ENCODE measurements at regions not wholly inside any gene's neighbourhood (a gene's known extent, or its start where the extent isn't known, plus 50 kb on each side); places are given as distances from the start of the nearest gene placed in this dataset.

GRCh38 chr11:92324890-92325289 is 100.3 kb downstream of the FAT3 start:
- no peak for DNase-seq

GRCh38 chr11:92325416-92325815 is 100.8 kb downstream of the FAT3 start:
- DNase-seq, result no peak

GRCh38 chr11:92329137-92329536 is 104.5 kb downstream of the FAT3 start:
- DNase-seq, result no peak

GRCh38 chr11:92329646-92330045 is 105.0 kb downstream of the FAT3 start:
- no peak for DNase-seq

- DNase-seq, result no peak
Observed at GRCh38 chr11:92330114-92330513, 105.5 kb downstream of the FAT3 start.

GRCh38 chr11:92332986-92333385 is 108.4 kb downstream of the FAT3 start:
- no peak for DNase-seq

GRCh38 chr11:92340839-92341238 is 116.2 kb downstream of the FAT3 start:
- no peak for DNase-seq

GRCh38 chr11:92342034-92342720 is 117.6 kb downstream of the FAT3 start:
- DNase-seq, result no peak

- no peak for DNase-seq
Observed at GRCh38 chr11:92342886-92343285, 118.3 kb downstream of the FAT3 start.

- no peak for DNase-seq
Observed at GRCh38 chr11:92346220-92346619, 121.6 kb downstream of the FAT3 start.

- DNase-seq, result no peak
Observed at GRCh38 chr11:92347454-92347853, 122.8 kb downstream of the FAT3 start.

- no peak for DNase-seq
Observed at GRCh38 chr11:92349486-92350156, 125.0 kb downstream of the FAT3 start.

GRCh38 chr11:92357344-92357743 is 132.7 kb downstream of the FAT3 start:
- DNase-seq, result no peak

- DNase-seq, result no peak
Observed at GRCh38 chr11:92357841-92358240, 133.2 kb downstream of the FAT3 start.

- no peak for DNase-seq
Observed at GRCh38 chr11:92361551-92361950, 136.9 kb downstream of the FAT3 start.

- DNase-seq, result no peak
Observed at GRCh38 chr11:92362989-92363388, 138.4 kb downstream of the FAT3 start.

- no peak for DNase-seq
Observed at GRCh38 chr11:92364177-92364576, 139.6 kb downstream of the FAT3 start.

- no peak for DNase-seq
Observed at GRCh38 chr11:92376146-92376599, 151.6 kb downstream of the FAT3 start.

GRCh38 chr11:92376680-92377079 is 152.1 kb downstream of the FAT3 start:
- DNase-seq, result no peak

- DNase-seq, result no peak
Observed at GRCh38 chr11:92380882-92381281, 156.3 kb downstream of the FAT3 start.

GRCh38 chr11:92382311-92382710 is 157.7 kb downstream of the FAT3 start:
- DNase-seq, result no peak

- DNase-seq, result no peak
Observed at GRCh38 chr11:92383430-92383829, 158.8 kb downstream of the FAT3 start.

GRCh38 chr11:92384358-92384757 is 159.7 kb downstream of the FAT3 start:
- no peak for DNase-seq

- DNase-seq, result no peak
Observed at GRCh38 chr11:92384802-92385201, 160.2 kb downstream of the FAT3 start.

GRCh38 chr11:92386577-92386976 is 162.0 kb downstream of the FAT3 start:
- no peak for DNase-seq
